ENCODE measurements at regions not wholly inside any gene's neighbourhood (a gene's known extent, or its start where the extent isn't known, plus 50 kb on each side); places are given as distances from the start of the nearest gene placed in this dataset.

DNA sequence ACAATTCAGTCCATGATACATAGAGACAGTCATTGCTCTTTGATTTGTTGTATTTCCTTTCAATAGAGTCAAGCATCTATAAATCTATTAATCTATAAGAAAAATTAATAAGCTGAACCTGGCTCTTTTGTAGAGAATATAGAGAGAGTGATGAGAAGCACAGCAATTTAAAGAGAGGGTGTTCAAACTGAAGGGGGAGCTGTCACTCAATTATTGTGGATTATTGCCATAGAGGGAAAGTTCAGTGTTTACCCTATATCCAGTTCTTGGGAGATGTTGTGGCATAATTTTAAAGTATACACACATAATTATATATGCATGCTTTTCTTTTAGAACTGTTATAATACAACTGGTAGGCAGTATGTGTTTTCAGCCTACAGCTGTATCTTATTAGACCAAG lies 1469.0 kb upstream of the PABPC4L start:
- Mint-ChIP-seq H3K4me3 (ENCODE audit: unreplicated experiment) (no peak overlapping the region), H3K9me3 (ENCODE audit: unreplicated experiment) (no peaks in the 10 kb centered on the region), H3K27ac (ENCODE audit: unreplicated experiment) (no peak overlapping the region), H3K36me3 (ENCODE audit: unreplicated experiment) (no peaks in the 10 kb centered on the region), H3K27me3 (ENCODE audit: unreplicated experiment) (no peaks in the 10 kb centered on the region), H3K4me1 (ENCODE audit: unreplicated experiment) (peaks cover 6% of the 10 kb centered on the region)
- DNase-seq (ENCODE audit: extremely low spot score, unreplicated experiment) = no peak
- no peak for TF ChIP-seq CTCF (IDR thresholded peaks at IDR 0.05)
